Nephron (organoid): ENCODE measurements at regions not wholly inside any gene's neighbourhood (a gene's known extent, or its start where the extent isn't known, plus 50 kb on each side); places are given as distances from the start of the nearest gene placed in this dataset.

ENCODE experiments used
- H3K27ac Mint-ChIP-seq, 3 experiments: 2 replicates each; pipeline ENCODE4 v1.8.0; 2020; ENCODE audit warnings: mixed read lengths in 3 of 3, mild to moderate bottlenecking in 2 of 3, moderate library complexity in 1 of 3
- H3K27me3 Mint-ChIP-seq: 2 replicates; pipeline ENCODE4 v1.8.0; 2021; ENCODE audit warnings: low read depth, mild to moderate bottlenecking, moderate library complexity, mixed read lengths
- H3K36me3 Mint-ChIP-seq: 2 replicates; pipeline ENCODE4 v1.8.0; 2020; ENCODE audit warnings: low read depth, mixed read lengths
- H3K4me1 Mint-ChIP-seq: 2 replicates; pipeline ENCODE4 v1.8.0; 2020; ENCODE audit warnings: mixed read lengths
- H3K4me3 Mint-ChIP-seq, 3 experiments: 2 replicates each; pipeline ENCODE4 v1.8.0; 2020; ENCODE audit warnings: mild to moderate bottlenecking in 3 of 3, mixed read lengths in 3 of 3, moderate library complexity in 2 of 3
- H3K9me3 Mint-ChIP-seq: 2 replicates; pipeline ENCODE4 v1.8.0; 2020; ENCODE audit warnings: mixed read lengths
- TF ChIP-seq, protein P1 (sequence below), 3 experiments: fragments of 200-600 bp; sonication (generic); IDR thresholded peaks; one replicate each; pipeline ENCODE4 v1.5.0; 2021; ENCODE audit warnings: antibody characterized with exemption in 3 of 3; ENCODE audit not compliant: unreplicated experiment in 3 of 3

DNA sequence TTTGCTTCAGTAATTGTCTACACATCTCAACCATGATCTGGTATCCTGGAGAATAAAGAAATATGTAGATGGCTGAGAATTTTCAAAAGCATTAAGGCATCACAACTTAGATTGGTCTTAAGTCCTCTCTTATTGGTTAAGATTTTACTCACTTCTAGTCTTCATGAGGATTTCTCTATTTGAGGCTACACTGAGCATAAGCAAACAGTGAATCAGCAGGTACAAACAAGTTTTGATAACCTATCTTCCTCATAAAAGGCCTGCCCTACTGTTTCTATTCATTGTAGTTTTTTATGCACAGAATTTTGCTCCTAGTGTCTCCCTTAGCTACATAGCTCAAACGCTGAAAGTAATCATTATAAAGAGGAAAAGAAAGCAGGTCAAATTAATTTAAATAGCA is 460.7 kb upstream of the RPS6KA3 start:
- TF ChIP-seq, protein P1, sequence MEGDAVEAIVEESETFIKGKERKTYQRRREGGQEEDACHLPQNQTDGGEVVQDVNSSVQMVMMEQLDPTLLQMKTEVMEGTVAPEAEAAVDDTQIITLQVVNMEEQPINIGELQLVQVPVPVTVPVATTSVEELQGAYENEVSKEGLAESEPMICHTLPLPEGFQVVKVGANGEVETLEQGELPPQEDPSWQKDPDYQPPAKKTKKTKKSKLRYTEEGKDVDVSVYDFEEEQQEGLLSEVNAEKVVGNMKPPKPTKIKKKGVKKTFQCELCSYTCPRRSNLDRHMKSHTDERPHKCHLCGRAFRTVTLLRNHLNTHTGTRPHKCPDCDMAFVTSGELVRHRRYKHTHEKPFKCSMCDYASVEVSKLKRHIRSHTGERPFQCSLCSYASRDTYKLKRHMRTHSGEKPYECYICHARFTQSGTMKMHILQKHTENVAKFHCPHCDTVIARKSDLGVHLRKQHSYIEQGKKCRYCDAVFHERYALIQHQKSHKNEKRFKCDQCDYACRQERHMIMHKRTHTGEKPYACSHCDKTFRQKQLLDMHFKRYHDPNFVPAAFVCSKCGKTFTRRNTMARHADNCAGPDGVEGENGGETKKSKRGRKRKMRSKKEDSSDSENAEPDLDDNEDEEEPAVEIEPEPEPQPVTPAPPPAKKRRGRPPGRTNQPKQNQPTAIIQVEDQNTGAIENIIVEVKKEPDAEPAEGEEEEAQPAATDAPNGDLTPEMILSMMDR (IDR thresholded peaks at IDR 0.05; ENCODE audit: unreplicated experiment in 3 of 3): no peak
- Mint-ChIP-seq H3K9me3 (no peaks in the 10 kb centered on the region), H3K36me3 (no peaks in the 10 kb centered on the region), H3K27ac (no peak overlapping the region), H3K4me3 (no peak overlapping the region), H3K4me1 (no peaks in the 10 kb centered on the region), H3K27me3 (no peaks in the 10 kb centered on the region)

DNA sequence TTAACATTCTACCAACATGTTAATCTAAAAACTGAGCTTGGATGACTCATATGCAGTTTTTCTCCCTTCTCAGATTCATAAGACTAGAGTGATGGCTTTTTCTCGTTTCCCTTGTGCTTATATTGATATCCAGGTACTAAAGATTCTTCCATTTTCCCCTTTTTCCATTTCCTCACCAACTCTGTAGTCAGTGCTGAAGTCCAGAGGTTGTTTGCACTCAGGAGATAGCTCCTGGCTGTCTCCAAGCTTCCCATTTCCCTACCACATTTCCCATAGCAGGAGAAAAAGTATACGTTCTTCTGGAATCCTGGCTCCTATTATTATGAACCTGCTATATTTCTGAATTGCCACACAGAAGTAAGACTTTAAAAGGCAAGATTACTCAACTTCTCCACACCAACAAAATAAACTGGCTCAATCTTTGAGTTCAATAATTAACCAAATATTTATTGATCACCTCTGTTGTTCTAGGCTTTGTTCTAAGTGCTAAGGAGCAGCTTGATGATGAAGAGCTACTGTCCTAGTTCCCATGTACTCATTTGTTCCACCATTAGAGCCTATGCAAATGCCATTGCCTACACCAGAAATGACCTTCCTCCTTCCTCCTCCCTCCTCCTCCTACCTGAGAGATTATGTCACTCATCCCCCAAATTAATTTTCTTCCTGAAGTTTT is 454.4 kb upstream of the RPS6KA3 start:
- TF ChIP-seq, protein P1 (IDR thresholded peaks at IDR 0.05; ENCODE audit: unreplicated experiment in 3 of 3): no peak
- H3K4me3 Mint-ChIP-seq: no peak overlapping the region
- no peak overlapping the region for H3K27ac Mint-ChIP-seq
- H3K9me3 Mint-ChIP-seq: peaks cover 2% of the 10 kb centered on the region
- H3K36me3 Mint-ChIP-seq: no peaks in the 10 kb centered on the region
- no peaks in the 10 kb centered on the region for H3K4me1 Mint-ChIP-seq
- H3K27me3 Mint-ChIP-seq: no peaks in the 10 kb centered on the region

DNA sequence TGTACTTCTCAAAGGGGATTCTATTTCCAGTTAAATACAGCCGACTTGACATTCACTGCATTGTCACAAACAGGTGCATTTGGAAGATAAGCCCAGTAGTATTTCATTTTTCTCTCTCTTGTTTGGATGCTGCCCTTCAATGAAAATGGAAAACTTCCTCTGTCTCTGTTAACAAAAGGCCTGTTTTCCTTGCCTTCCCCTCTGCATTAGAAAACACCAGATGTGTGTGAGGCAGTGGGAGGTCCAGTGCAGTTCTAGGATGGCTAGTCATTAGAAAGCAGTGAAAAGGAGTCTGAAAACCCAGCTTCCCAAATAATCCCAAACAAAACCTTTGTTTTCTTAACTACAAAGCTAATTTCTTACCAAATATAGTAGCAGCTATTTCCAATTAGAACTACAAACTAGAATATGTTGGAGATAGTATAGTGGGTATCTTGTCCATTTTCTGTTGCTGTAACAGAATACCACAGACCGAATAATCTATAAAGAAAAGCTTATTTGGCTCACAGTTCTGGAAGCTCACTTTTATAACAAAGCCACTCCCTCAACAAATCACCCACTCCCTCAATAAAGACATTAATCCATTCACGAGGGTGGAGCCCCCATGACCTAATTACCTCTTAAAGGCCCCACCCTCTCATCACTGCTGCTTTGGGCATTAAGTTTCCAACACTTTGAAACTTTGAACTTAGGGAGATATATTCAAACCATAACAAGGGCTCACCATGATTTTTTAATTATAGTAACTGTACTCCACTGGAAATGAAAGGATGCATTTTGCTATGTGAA is 452.1 kb upstream of the RPS6KA3 start:
- Mint-ChIP-seq H3K27ac (no peak overlapping the region), H3K4me3 (no peak overlapping the region), H3K27me3 (no peaks in the 10 kb centered on the region), H3K36me3 (no peaks in the 10 kb centered on the region), H3K4me1 (no peaks in the 10 kb centered on the region), H3K9me3 (peaks cover 2% of the 10 kb centered on the region)
- TF ChIP-seq, protein P1 (IDR thresholded peaks at IDR 0.05; ENCODE audit: unreplicated experiment in 3 of 3): no peak

DNA sequence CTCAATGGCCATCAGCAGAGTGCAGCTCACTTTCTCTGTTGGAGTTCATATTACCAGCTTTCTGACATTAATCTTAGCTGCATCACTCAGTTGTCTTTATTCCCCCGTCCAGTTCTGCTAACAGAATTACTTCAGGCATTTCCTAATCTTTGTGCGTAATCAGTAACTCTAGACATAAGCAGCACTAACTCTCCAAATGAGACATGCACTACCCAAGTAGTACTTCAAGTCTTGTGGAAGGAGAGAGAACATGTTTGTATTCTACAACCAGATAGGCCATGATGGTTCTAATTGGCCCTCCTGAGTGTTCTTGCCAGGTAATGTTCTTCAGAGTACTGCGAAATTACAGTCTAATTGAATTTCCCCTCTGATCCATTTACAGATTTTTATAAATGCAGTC is 448.5 kb upstream of the RPS6KA3 start:
- Mint-ChIP-seq H3K36me3 (no peaks in the 10 kb centered on the region), H3K27me3 (no peaks in the 10 kb centered on the region), H3K9me3 (peaks cover 2% of the 10 kb centered on the region), H3K4me3 (no peak overlapping the region), H3K27ac (no peak overlapping the region), H3K4me1 (no peaks in the 10 kb centered on the region)
- TF ChIP-seq, protein P1 (IDR thresholded peaks at IDR 0.05; ENCODE audit: unreplicated experiment in 3 of 3): no peak

DNA sequence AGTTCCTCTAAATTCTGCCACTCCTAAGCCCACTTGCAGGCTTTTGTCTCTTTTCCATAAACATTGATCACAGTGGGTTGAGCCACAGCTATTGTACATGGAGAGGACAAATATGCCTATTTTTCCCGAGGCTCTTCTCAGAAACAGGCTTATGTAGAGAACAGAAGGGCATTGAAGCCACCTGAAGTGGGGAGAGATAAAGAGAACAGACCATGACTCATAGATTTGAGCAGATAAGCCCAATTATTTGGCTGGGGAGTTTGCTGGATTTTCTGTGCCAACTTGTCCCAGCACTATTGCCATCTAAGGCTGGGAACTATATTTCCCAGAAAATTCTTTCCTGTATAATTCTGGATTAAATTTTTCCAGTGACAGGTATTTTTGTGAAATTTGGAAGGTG is 446.1 kb upstream of the RPS6KA3 start:
- Mint-ChIP-seq H3K36me3 (no peaks in the 10 kb centered on the region), H3K27me3 (no peaks in the 10 kb centered on the region), H3K27ac (no peak overlapping the region), H3K9me3 (peaks cover 4% of the 10 kb centered on the region), H3K4me3 (no peak overlapping the region), H3K4me1 (no peaks in the 10 kb centered on the region)
- TF ChIP-seq, protein P1 (IDR thresholded peaks at IDR 0.05; ENCODE audit: unreplicated experiment in 3 of 3): no peak
